ENCODE measurements at regions not wholly inside any gene's neighbourhood (a gene's known extent, or its start where the extent isn't known, plus 50 kb on each side); places are given as distances from the start of the nearest gene placed in this dataset.

DNA sequence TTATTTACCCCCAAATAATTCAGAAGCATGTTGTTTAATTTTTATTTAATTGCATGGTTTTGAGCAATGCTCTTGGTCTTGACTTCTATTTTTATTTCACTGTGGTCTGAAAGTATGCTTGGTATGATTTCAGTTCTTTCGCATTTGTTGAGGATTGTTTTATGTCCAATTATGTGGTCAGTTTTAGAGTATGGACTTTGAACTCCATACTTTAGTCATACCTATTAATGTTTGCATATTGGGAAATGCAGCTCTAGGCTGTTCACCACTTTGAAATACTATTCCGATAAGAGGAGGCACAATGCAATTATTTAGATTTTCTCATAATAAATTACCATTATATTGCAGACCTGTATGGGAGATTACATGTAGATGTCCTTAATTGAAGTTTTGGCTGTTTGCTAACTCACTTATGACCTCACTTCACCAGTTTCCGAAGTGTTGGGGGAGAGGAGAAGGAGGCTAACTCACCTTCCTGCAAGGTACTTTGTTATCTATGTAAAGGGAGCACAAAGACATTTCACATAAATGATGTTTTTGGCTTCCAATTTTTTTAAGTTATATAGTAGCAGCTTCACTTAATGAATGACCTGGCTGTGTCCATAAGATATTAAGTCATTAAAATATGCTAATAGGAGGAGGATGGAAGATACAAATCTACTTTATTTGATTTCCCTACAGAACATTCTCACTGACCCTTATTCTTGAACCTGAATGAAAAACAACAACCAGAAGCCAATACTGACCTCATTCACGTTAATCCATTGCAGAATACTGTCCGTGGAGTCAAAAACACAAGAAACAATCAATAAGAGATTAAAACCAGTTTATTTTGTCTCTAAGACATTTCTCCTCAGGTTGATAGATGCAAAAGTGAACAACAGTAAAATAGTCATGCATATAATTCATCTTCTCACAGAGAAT is 970.3 kb upstream of the ARRDC3 start:
- ChIA-PET CTCF (no interaction called here), POLR2A (no interaction called here)
- ATAC-seq (no peak), DNase-seq (ENCODE audit: low read depth, low spot score) (no peak)
- Histone ChIP-seq H3K4me1 (ENCODE audit: control insufficient read depth, insufficient read depth, low read length) (no peaks in the 10 kb centered on the region), H3K27me3 (ENCODE audit: control insufficient read depth, insufficient read depth, low read length) (no peaks in the 10 kb centered on the region), H3K9me3 (ENCODE audit: control insufficient read depth, insufficient read depth, low read depth, low read length) (peaks cover 6% of the 10 kb centered on the region; the same call in 1 of the 2 replicates), H3K27ac (ENCODE audit: low read length) (no peak overlapping the region), H3K4me3 (ENCODE audit: low read depth in 2 of 2, low read length in 2 of 2) (no peak overlapping the region), H3K36me3 (ENCODE audit: control insufficient read depth, insufficient read depth, low read length) (no peaks in the 10 kb centered on the region)
- intact Hi-C loops (cut with micrococcal nuclease; ENCODE audit: unreplicated experiment) (no loop called here), in situ Hi-C loops (cut with HindIII; ENCODE audit: low pct_unique_long_range_greater_than_20kb, low sequenced_read_pairs) (no loop called here)
- BruUV-seq (replicated peaks), result no TSS peak
- TF ChIP-seq, protein P1, sequence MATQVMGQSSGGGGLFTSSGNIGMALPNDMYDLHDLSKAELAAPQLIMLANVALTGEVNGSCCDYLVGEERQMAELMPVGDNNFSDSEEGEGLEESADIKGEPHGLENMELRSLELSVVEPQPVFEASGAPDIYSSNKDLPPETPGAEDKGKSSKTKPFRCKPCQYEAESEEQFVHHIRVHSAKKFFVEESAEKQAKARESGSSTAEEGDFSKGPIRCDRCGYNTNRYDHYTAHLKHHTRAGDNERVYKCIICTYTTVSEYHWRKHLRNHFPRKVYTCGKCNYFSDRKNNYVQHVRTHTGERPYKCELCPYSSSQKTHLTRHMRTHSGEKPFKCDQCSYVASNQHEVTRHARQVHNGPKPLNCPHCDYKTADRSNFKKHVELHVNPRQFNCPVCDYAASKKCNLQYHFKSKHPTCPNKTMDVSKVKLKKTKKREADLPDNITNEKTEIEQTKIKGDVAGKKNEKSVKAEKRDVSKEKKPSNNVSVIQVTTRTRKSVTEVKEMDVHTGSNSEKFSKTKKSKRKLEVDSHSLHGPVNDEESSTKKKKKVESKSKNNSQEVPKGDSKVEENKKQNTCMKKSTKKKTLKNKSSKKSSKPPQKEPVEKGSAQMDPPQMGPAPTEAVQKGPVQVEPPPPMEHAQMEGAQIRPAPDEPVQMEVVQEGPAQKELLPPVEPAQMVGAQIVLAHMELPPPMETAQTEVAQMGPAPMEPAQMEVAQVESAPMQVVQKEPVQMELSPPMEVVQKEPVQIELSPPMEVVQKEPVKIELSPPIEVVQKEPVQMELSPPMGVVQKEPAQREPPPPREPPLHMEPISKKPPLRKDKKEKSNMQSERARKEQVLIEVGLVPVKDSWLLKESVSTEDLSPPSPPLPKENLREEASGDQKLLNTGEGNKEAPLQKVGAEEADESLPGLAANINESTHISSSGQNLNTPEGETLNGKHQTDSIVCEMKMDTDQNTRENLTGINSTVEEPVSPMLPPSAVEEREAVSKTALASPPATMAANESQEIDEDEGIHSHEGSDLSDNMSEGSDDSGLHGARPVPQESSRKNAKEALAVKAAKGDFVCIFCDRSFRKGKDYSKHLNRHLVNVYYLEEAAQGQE (IDR thresholded peaks at IDR 0.05; ENCODE audit: insufficient read depth in 1 of 2, low read depth in 2 of 2, low read length in 1 of 2), result no peak
- TF ChIP-seq, protein P2, sequence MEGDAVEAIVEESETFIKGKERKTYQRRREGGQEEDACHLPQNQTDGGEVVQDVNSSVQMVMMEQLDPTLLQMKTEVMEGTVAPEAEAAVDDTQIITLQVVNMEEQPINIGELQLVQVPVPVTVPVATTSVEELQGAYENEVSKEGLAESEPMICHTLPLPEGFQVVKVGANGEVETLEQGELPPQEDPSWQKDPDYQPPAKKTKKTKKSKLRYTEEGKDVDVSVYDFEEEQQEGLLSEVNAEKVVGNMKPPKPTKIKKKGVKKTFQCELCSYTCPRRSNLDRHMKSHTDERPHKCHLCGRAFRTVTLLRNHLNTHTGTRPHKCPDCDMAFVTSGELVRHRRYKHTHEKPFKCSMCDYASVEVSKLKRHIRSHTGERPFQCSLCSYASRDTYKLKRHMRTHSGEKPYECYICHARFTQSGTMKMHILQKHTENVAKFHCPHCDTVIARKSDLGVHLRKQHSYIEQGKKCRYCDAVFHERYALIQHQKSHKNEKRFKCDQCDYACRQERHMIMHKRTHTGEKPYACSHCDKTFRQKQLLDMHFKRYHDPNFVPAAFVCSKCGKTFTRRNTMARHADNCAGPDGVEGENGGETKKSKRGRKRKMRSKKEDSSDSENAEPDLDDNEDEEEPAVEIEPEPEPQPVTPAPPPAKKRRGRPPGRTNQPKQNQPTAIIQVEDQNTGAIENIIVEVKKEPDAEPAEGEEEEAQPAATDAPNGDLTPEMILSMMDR (IDR thresholded peaks at IDR 0.05), result no peak
- no peak for TF ChIP-seq POLR2AphosphoS5 (IDR thresholded peaks at IDR 0.05; ENCODE audit: low read depth, low read length)

DNA sequence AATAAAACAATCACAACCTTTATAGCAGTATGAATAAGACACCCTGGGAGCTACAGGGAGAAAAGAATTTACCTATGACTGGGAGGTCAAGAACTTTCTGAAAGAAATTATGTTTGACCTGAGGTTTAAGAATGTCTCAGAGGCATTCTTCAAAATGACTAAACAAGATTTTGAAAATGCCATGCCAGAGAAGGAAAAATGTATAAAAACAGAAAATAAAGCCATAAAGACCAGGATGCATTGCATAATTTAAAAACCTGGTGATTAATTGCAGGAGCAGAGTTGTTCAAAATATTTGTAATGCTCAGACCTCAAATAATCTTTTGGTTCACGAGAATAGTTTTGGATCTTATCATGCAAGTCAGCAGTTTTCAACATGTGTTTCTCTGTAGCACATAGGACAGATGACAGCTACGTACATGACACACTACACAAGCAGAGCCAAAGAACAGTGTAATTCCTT is 954.7 kb upstream of the ARRDC3 start:
- no peak for DNase-seq (ENCODE audit: low read depth, low spot score)
- no TSS peak for BruUV-seq (replicated peaks)
- in situ Hi-C loops (cut with HindIII; ENCODE audit: low pct_unique_long_range_greater_than_20kb, low sequenced_read_pairs) (no loop called here), intact Hi-C loops (cut with micrococcal nuclease; ENCODE audit: unreplicated experiment) (no loop called here)
- CTCF ChIA-PET, result no interaction called here
- TF ChIP-seq, protein P1 (IDR thresholded peaks at IDR 0.05; ENCODE audit: insufficient read depth in 1 of 2, low read depth in 2 of 2, low read length in 1 of 2), result no peak
- H3K27ac ChIP-seq (ENCODE audit: low read length), result no peak overlapping the region; the same call in 1 of the 2 replicates
- H3K9me3 ChIP-seq (ENCODE audit: control insufficient read depth, insufficient read depth, low read depth, low read length), result no peaks in the 10 kb centered on the region; the same call in 1 of the 2 replicates
- POLR2A ChIA-PET, result no interaction called here
- no peaks in the 10 kb centered on the region for H3K36me3 ChIP-seq (ENCODE audit: control insufficient read depth, insufficient read depth, low read length)
- no peaks in the 10 kb centered on the region for H3K27me3 ChIP-seq (ENCODE audit: control insufficient read depth, insufficient read depth, low read length)
- no peak overlapping the region for H3K4me3 ChIP-seq (ENCODE audit: low read depth in 2 of 2, low read length in 2 of 2)
- no peak for ATAC-seq
- H3K4me1 ChIP-seq (ENCODE audit: control insufficient read depth, insufficient read depth, low read length), result no peaks in the 10 kb centered on the region; the same call in 1 of the 2 replicates
